Keratinocyte (primary cell): ENCODE measurements at regions not wholly inside any gene's neighbourhood (a gene's known extent, or its start where the extent isn't known, plus 50 kb on each side); places are given as distances from the start of the nearest gene placed in this dataset.

Experiments used
- DNase-seq: peaks from one replicate; pipeline ENCODE4 v3.0.0-alpha.2; 2011; ENCODE audit warnings: low read depth, missing footprints, low spot score
- FAIRE-seq: peaks from 2 replicates; lab custom pipeline; 2011; peaks lifted over from hg19 to GRCh38; lab: Jason Lieb, UNC
- H2AFZ ChIP-seq: 2 replicates; pipeline ENCODE4 v1.6.0; 2012; ENCODE audit warnings: low read length, control low read depth, inconsistent platforms; ENCODE audit not compliant: control insufficient read depth
- H3K27ac ChIP-seq: 2 replicates; pipeline ENCODE4 v1.5.1; 2011; ENCODE audit warnings: low read length; ENCODE audit not compliant: control insufficient read depth, insufficient read depth
- H3K27me3 ChIP-seq: 3 replicates; pipeline ENCODE4 v1.6.0; 2011; ENCODE audit warnings: low read length; ENCODE audit not compliant: control insufficient read depth, insufficient read depth; ENCODE audit errors: extremely low read depth
- H3K36me3 ChIP-seq, 2 experiments: 2 replicates in 1 of 2; 3 replicates in 1 of 2; pipeline ENCODE4 v1.5.1; 2011; ENCODE audit warnings: low read length in 2 of 2, mild to moderate bottlenecking in 1 of 2; ENCODE audit not compliant: control insufficient read depth in 2 of 2, insufficient read depth in 2 of 2; ENCODE audit errors: extremely low read depth in 1 of 2
- H3K4me1 ChIP-seq: 3 replicates; pipeline ENCODE4 v1.5.1; 2011; ENCODE audit warnings: low read length; ENCODE audit not compliant: control insufficient read depth, insufficient read depth; ENCODE audit errors: extremely low read depth
- H3K4me2 ChIP-seq: 3 replicates; pipeline ENCODE4 v1.6.0; 2011; ENCODE audit warnings: low read depth, low read length; ENCODE audit not compliant: control insufficient read depth, insufficient read depth; ENCODE audit errors: extremely low read depth
- H3K4me3 ChIP-seq, 3 experiments: fragments of 200-600 bp in 1 of 3; sonication (generic) in 1 of 3; 2 replicates in 2 of 3; 3 replicates in 1 of 3; pipeline ENCODE4 v1.5.1; 2011 to 2016; ENCODE audit warnings: low read length in 3 of 3, mild to moderate bottlenecking in 3 of 3, control low read depth in 2 of 3, inconsistent platforms in 1 of 3, low read depth in 1 of 3, mixed read lengths in 1 of 3, mixed run types in 1 of 3, moderate library complexity in 1 of 3; ENCODE audit not compliant: control insufficient read depth in 2 of 3, insufficient read depth in 2 of 3; ENCODE audit errors: extremely low read depth in 1 of 3
- H3K79me2 ChIP-seq: 2 replicates; pipeline ENCODE4 v1.6.0; 2012; ENCODE audit warnings: low read length; ENCODE audit not compliant: control insufficient read depth, insufficient read depth
- H3K9ac ChIP-seq: 3 replicates; pipeline ENCODE4 v1.6.0; 2011; ENCODE audit warnings: low read length; ENCODE audit not compliant: control insufficient read depth, insufficient read depth; ENCODE audit errors: extremely low read depth
- H3K9me1 ChIP-seq: 3 replicates; pipeline ENCODE4 v1.6.0; 2011; ENCODE audit warnings: low read length; ENCODE audit not compliant: control insufficient read depth, insufficient read depth; ENCODE audit errors: extremely low read depth
- H3K9me3 ChIP-seq: 2 replicates; pipeline ENCODE4 v1.5.1; 2012; ENCODE audit warnings: low read depth, low read length; ENCODE audit not compliant: control insufficient read depth
- H4K20me1 ChIP-seq: 3 replicates; pipeline ENCODE4 v1.6.0; 2011; ENCODE audit warnings: low read length; ENCODE audit not compliant: control insufficient read depth, insufficient read depth; ENCODE audit errors: extremely low read depth
- CTCF ChIP-seq, 3 experiments: IDR thresholded peaks in 1 of 3; conservative IDR thresholded peaks in 1 of 3; optimal IDR thresholded peaks in 1 of 3; 2 replicates in 2 of 3; 3 replicates in 1 of 3; pipeline versions ENCODE3 to v1.5.1; 2011; ENCODE audit warnings: low read length in 3 of 3, mild to moderate bottlenecking in 3 of 3, moderate library complexity in 2 of 3, control low read depth in 1 of 3, inconsistent platforms in 1 of 3; ENCODE audit not compliant: insufficient read depth in 2 of 3; ENCODE audit errors: extremely low read depth in 1 of 3
- EZH2 ChIP-seq: IDR thresholded peaks from one replicate; pipeline ENCODE4 v1.6.1; 2012; ENCODE audit warnings: inconsistent platforms, mild to moderate bottlenecking, low read length, moderate library complexity
- dilution Hi-C: fragments of 300-500 bp; cut with MboI; formaldehyde crosslinking; loops from one replicate; pipeline ENCODE4 v1.7.0; 2020; ENCODE audit warnings: low sequenced_read_pairs; ENCODE audit not compliant: extremely low pct_ligation_motif_present

GRCh38 chr10:111739125-111739873 lies 444.3 kb downstream of the GPAM start:
- no peak overlapping the region for H3K9ac ChIP-seq
- dilution Hi-C loops: no loop called here
- H3K4me2 ChIP-seq: no peak overlapping the region

GRCh38 chr10:111739874-111740139 lies 443.8 kb downstream of the GPAM start:
- DNase-seq (no peak), FAIRE-seq (no peak)
- Histone ChIP-seq H3K9ac (no peak overlapping the region), H3K27me3 (no peaks in the 10 kb centered on the region), H4K20me1 (no peaks in the 10 kb centered on the region), H2AFZ (no peak overlapping the region), H3K4me1 (no peaks in the 10 kb centered on the region), H3K79me2 (no peaks in the 10 kb centered on the region), H3K27ac (no peak overlapping the region), H3K9me3 (no peaks in the 10 kb centered on the region), H3K4me3 (no peak overlapping the region), H3K9me1 (no peaks in the 10 kb centered on the region), H3K4me2 (no peak overlapping the region), H3K36me3 (no peaks in the 10 kb centered on the region)
- dilution Hi-C loops: no loop called here
- TF ChIP-seq CTCF (optimal IDR thresholded peaks at IDR 0.05 in 1 of 3, IDR thresholded peaks at IDR 0.05 in 1 of 3, conservative IDR thresholded peaks at IDR 0.05 in 1 of 3; ENCODE audit: extremely low read depth in 1 of 3, insufficient read depth in 2 of 3, low read length in 3 of 3) (no peak), EZH2 (no peak)

More at GRCh38 chr10:111739125-111739873, 444.3 kb downstream of the GPAM start:
- Histone ChIP-seq H4K20me1 (no peaks in the 10 kb centered on the region), H3K27me3 (no peaks in the 10 kb centered on the region), H3K4me3 (no peak overlapping the region), H3K36me3 (no peaks in the 10 kb centered on the region), H3K27ac (no peak overlapping the region), H3K9me1 (no peaks in the 10 kb centered on the region), H2AFZ (no peak overlapping the region), H3K79me2 (no peaks in the 10 kb centered on the region), H3K9me3 (no peaks in the 10 kb centered on the region), H3K4me1 (no peaks in the 10 kb centered on the region)
- no peak for TF ChIP-seq EZH2
- TF ChIP-seq CTCF (optimal IDR thresholded peaks at IDR 0.05 in 1 of 3, IDR thresholded peaks at IDR 0.05 in 1 of 3, conservative IDR thresholded peaks at IDR 0.05 in 1 of 3; ENCODE audit: extremely low read depth in 1 of 3, insufficient read depth in 2 of 3, low read length in 3 of 3): no peak
- no peak for DNase-seq
- no peak for FAIRE-seq
